Stimulated activated CD4-positive, alpha-beta T cell treated with anti-CD3 and anti-CD28 coated beads, Interleukin-1b, Interleukin-23, amount 100 ng/mL, for 1 hour (primary cell): ENCODE measurements at regions not wholly inside any gene's neighbourhood (a gene's known extent, or its start where the extent isn't known, plus 50 kb on each side); places are given as distances from the start of the nearest gene placed in this dataset.
"Not testable (repeated sequence)": the region's sequence is repeated elsewhere in the genome, so short reads cannot be mapped to it uniquely, and the experiment has no call there.

Source experiments
- DNase-seq, 2 donors: peaks; one replicate each; pipeline ENCODE4 v3.0.0-alpha.2; 2020; ENCODE audit warnings: low read depth in 2 of 2

DNA sequence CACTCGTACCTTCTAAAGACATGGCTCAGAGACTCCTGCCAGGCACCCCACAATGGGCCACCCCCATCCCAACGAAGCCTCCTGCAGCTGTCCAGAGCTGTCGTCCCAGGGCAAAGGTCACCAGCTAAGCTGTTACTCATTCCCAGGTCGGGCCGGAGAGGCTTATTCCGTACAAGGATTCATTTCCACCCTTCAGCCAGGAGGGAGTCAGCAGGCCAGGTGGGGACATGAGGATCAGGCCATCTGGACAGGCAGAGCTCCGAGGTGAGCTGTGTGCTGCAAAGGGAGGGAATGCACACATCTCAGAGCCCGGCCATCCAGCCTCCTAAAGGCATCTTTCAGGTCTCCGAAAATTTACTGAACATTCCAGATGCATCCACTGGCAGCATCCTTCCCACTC, 63.9 kb upstream of the NANOS1 start:
- DNase-seq = no peak

DNA sequence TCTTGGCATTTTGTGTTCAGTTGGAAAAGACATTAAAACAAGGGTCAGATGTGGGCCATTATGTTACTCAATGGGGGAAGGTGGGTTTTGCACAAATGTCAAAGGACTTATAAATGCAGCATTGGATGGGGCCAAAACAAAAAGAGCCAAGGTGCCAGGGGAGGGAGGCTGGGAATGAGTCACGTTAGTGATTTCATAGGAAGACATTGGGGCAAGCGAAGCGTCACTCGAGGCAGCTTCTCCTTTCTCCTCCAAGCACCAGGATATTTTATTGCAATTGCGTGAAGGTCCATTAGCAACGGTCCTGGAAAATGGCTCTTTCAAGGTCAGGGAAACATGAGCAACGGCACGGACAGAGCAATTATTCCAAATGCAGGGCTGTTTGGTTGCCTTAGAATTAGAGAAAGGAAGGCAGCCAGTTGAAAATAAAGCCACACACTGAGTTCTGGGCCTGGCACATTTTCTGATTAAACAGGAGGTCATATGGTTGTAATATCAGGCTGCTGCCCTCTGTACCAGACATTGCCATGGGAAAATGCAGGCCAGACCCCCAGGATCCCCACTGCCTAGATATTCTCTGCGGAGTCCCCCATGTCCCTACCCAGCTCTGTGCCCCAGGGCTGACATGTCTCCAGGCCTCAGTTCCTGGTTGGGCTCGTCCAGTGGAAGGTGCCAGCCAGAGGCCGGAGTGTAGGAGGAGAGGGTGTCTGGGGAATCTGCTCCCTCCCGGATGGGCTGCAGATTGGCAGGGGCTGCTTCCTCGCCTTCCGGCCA, 63.3 kb upstream of the NANOS1 start:
- DNase-seq = no peak

DNA sequence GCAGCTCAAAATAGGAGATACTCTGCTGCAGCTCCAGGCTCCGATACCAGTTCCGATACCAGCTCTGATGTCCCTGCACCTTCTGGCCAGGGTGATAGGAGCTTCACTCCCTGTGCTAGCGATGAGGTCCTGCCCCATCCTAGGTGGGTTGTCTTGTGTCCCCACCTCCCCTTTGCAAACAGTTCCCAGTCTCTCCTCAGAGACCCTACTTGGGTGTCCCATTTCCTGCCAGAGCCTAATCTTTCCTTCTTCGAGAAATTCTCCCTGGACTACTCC, 62.7 kb upstream of the NANOS1 start:
- no peak for DNase-seq

DNA sequence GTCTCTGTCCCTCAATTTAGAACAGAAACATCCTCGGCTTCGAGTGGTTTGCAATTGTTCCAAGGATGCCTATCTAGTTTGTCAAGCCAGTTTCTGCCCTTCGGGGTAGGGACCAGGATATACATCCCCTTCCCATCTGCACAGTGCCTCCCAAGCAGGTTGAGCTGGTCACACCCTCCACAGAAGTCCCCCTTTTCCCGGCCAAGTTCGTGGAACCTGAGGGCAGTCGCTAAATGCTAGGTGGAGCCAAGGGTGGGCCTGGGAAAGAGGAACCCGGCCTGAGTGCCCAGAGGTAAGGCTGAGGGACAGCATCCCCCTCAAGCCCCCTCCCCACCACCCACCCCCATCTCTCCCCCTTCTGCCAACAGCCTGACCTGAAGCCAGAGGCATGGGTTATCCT, 62.4 kb upstream of the NANOS1 start:
- no peak for DNase-seq

DNA sequence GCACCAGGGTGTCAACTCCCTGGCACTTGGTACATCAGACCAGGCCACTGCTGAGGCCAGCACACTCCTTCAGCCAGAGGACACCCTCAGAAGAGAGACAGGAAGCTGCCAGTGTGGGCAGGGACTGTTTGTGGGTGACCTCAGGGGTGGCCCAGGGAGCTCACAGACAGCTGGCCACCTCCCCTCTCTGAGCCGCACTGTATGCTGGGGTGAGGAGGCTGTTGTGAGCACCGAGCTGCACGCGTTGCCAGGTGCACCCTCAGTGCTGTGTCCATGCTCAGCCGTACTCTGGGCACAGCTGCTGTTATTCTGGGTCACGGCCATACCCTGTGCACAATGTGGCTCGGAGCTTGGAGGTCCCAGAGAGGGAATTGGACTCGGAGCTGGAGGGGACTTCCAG, 61.5 kb upstream of the NANOS1 start:
- no peak for DNase-seq

DNA sequence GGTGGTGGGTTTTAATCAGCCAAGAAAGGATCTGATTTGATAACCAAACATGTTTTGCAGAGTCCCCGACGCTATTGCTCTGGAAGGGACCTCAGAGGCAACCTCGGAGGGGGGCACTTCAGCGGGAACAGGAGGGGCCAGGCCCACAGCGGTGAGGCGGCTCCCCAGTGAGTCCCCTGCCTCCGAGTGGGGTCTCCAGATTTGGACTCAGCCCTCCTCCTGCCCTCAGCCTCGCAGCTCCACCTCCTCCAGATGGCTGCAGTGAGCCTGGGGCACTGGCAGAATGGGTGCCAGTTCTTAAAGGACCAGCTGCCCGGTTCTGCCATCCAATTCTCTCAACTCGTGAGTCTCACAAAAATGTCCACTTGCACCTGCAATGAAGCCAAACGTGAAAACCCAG, 61.0 kb upstream of the NANOS1 start:
- no peak for DNase-seq

DNA sequence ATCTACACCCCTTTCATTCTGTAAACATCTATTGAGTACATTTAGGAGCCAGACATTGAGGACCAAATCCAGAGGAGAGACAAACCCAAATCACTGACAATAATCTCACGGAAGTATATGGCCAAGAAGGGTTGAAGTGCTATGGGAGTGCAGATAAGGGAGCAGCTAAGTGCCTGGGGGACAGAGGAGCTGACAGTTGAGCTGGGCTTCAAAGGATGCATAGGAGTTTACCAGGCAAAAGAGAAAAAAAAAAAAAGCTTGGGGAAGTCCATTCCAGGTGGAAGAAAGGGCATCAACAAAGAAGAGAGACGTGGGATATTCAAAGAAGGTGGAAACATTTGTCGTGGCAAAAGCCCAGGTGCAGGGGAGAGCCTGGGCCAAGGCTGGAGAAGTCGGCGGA, 60.5 kb upstream of the NANOS1 start:
- DNase-seq = no peak

DNA sequence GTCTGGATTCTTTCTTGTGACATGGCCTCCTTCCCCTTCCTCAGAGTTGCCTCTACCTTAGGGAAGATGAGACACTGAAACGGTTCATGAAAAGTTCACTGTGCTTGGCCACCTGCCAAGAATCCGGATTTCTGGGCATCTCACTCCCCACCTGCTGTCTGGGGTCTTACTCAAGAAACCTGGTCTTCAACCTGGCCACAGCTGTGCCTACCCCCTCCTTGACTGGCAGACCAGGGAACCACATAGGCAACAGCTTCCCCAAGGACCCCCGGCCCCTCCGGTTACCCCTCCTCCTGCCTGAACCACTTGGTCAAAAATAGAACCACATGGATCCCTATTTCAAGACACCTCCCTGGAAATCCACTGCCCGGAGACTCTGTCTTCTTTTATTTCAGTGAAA, 58.7 kb upstream of the NANOS1 start:
- DNase-seq = no peak

DNA sequence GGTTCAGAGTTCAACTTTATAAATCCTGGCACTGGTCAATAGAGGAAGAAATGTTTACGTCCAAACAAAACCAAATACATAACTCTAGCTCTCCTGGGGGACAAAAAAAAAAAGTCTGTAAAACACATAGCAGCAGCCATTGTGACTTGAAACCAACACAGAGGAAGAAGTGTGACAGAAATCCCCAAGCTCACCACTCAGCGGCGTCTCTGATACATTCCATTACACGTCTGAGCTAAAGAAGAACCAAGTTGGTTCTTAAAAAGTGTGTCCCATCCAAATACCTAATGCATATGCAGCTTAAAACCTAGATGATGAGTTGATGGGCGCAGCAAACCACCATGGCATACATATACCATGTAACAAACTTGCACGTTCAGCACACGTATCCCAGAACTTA, 58.3 kb upstream of the NANOS1 start:
- no peak for DNase-seq

DNA sequence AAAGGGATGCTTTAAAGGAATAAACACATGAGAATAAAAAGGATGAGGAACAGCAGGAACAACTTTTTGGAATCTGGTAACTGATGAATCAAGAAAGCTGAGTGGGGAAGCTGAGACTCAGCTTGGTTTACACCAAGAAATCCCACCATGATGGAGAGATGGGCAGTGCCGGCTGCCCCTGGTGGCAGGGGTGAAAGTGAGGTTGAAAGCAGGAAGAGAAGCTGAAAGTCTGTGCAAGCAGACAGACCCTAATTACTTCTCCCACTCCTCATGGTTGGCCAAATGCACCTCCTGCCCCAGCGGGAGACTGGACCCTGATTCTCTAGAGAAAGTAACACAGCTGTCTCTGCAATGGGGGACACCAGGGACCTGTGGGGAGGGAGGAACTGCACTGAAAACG, 57.6 kb upstream of the NANOS1 start:
- no peak for DNase-seq

DNA sequence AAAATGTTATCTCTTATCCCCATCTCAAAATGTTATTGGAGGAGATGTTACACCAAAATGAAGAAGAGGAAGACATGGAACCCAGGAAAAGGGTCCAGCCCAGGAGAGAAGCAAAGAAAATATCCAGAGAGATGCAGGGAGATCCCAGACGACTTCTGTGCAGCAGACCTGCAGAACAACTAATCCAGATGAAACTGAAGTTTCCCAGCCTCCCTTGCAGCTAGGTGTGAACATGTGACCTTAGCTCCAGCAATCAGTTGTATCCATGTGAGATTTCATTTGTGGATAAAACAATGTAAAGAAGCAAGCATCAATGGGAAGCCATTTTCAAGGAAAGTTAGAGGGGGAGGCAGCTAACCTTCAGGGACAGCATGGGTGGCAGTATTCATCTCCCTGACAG, 55.8 kb upstream of the NANOS1 start:
- DNase-seq = no peak

DNA sequence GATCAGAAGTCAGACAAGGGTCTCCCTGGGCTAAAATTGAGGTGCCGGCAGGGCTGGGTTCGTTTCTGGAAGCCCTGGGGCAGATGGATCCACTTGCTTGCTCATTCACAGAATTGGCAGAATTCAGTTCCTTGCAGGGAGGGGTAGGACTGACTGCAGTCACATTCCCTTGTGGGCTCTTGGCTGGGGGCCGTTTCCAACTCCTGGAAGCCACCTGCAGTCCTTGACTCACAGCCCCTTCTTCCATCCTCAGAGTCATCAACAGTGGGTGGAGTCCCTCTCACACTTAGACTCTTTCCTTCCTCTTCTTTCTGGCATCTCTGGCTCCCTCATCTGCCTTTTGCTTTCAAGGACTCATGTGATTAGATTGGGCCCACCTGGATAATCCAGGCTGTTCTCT, 54.6 kb upstream of the NANOS1 start:
- DNase-seq = no peak

DNA sequence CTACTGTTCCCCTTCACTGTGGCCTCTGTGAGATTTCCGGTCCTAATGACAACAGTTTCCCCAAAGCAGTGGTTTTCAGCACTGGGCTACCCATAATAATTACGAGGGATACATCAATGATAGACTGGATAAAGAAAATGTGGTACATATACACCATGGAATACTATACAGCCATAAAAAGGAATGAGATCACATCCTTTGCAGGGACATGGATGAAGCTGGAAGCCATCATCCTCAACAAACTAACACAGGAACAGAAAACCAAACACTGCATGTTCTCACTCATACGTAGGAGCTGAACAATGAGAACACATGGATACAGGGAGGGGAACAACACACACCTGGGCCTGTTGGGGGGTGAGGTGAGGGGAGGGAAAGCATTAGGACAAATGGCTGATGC, 53.3 kb upstream of the NANOS1 start:
- not testable (repeated sequence) for DNase-seq

DNA sequence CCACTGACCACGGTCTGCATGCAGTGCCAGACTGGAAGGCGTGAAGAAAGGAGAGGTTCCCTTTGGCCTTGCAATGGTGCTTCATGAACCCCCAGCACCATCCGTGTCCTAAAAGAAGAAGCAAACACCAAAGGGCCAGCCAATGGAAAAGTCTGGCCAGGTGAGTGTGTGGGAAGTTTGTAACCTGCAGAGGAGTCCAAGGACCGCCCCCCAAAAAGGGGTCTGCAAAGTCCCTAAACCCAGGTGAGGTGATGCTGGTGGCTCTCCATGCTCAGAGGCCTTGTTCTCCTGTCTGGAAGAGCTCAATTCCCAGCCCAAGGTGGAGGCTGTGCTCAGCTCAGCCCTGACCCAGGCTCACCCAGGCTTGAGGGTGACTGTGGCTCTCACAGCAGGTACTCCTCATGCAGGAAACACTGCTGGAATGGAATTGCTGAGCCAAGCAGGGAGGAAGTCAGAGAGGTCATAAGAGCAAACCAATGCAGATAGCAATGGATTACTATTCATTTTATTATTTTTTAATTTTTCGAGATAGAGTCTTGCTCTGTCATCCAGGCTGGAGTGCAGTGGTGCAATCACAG, 52.4 kb upstream of the NANOS1 start:
- no peak for DNase-seq

DNA sequence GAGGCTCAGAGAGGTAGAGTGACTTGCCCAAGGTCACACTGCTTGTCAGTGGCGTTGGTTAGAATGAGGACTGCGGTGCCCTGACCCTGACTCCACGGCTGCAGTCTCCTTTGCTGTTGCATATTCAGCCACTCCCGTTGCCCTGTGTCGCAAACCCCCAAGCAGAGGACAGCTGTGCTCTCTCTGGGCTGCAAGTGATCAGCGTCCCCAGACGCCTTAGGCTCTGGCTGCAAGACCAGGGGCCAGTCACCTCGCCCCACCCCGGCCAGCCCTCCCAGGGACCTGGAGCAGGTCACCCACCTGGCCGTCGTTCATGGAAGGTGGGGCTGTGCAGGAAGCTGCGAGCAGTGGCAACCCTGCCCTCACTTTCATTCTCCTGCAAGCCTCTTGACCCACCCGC, 51.7 kb upstream of the NANOS1 start:
- DNase-seq = no peak

DNA sequence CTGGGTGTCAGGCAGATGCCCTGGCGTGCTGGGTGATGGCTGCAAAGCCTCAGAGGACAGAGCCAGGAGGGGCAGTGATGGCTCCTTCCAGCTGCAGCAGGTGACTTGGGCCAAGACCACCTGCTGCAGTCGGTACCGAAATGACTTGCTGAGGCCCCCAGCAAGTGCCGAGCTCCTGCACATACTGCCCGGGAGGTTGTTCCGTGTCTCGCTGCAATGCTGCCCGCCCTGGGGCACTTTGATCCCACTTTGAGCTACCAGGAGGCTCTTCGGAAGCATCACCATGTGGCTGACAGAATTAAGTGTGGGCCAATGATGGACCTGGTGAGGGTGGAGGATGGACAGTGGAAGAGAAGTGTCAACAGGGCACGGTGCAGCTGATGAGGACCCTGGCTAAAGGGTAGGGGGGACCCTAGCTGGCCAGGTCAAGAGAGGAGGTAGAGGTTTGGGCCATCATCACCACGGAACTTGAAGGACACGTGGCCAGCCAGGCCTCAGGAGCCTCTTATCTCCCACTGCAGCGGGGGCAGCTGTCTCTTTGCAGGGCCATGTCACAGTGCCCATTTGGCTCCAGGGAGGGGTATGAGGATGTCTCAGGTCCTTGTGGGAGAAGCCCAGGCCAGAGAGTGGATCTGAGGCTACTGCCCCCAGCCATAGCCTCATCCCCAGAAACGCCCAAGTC, 51.1 kb upstream of the NANOS1 start:
- DNase-seq = no peak

DNA sequence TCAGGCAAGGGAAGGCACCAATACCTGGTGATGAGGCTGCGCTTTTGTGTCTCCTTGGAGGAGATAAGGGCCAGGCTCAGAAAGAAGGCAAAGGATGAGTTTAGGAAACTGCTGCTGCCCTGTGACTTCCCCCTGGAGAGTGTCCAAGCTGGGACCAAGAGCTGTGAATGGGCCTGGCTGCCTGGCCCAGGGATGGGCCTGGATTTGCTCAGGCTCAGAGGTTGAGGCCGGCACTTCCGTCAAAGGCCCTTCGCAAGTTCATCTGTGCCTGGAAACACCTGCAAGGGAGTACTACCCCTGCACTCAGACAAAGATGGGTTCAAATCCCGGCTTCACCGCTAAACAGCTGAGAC, 50.5 kb upstream of the NANOS1 start:
- no peak for DNase-seq

DNA sequence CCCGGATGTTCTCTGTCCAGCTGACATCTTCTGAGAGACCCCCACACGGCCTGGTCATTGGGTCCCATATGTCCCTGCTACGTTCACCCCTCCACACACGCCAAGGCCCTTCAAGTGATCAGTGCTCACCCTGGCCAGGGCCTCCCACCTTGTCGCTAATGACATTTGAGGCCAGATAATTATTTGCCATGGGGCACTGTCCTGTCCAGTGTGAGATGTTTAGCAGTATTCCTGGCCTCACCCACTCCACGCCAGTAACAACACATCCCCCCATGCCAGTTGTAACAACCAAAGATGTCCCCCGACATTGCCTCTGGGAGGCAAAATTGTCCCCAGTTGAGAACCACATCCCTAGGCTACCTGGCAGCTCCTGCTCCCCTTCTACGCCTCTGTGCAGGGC, 49.9 kb upstream of the NANOS1 start:
- no peak for DNase-seq
